Activated CD4-positive, alpha-beta T cell treated with anti-CD3 and anti-CD28 coated beads, Interleukin-10, Interleukin-2, amounts not matched to agents 100 ng/mL and 50 ng/mL, durations not matched to agents 16 hours and 8 hours (primary cell): ENCODE measurements at regions not wholly inside any gene's neighbourhood (a gene's known extent, or its start where the extent isn't known, plus 50 kb on each side); places are given as distances from the start of the nearest gene placed in this dataset.

Experiments
- DNase-seq: peaks from one replicate; pipeline ENCODE4 v3.0.0-alpha.2; 2020

GRCh38 chr21:20730441-20730840 is 267.8 kb upstream of the NCAM2 start:
- DNase-seq, result no peak

- no peak for DNase-seq
Measured at GRCh38 chr21:20735257-20735656, 263.0 kb upstream of the NCAM2 start.

- no peak for DNase-seq
Measured at GRCh38 chr21:20737227-20737913, 260.8 kb upstream of the NCAM2 start.

GRCh38 chr21:20739421-20739820 is 258.8 kb upstream of the NCAM2 start:
- DNase-seq, result no peak

- no peak for DNase-seq
Measured at GRCh38 chr21:20741445-20741844, 256.8 kb upstream of the NCAM2 start.

- no peak for DNase-seq
Measured at GRCh38 chr21:20760221-20760620, 238.0 kb upstream of the NCAM2 start.

GRCh38 chr21:20774737-20775136 is 223.5 kb upstream of the NCAM2 start:
- no peak for DNase-seq

- no peak for DNase-seq
Measured at GRCh38 chr21:20779321-20779720, 218.9 kb upstream of the NCAM2 start.

- DNase-seq, result no peak
Measured at GRCh38 chr21:20783611-20784010, 214.6 kb upstream of the NCAM2 start.

- DNase-seq, result no peak
Measured at GRCh38 chr21:20789729-20790500, 208.3 kb upstream of the NCAM2 start.

GRCh38 chr21:20800106-20800505 is 198.1 kb upstream of the NCAM2 start:
- no peak for DNase-seq

- no peak for DNase-seq
Measured at GRCh38 chr21:20802201-20802600, 196.0 kb upstream of the NCAM2 start.

GRCh38 chr21:20802631-20803260 is 195.5 kb upstream of the NCAM2 start:
- DNase-seq, result no peak

GRCh38 chr21:20811702-20812101 is 186.5 kb upstream of the NCAM2 start:
- no peak for DNase-seq

GRCh38 chr21:20814090-20814489 is 184.1 kb upstream of the NCAM2 start:
- DNase-seq, result no peak

GRCh38 chr21:20822666-20823065 is 175.5 kb upstream of the NCAM2 start:
- no peak for DNase-seq

- no peak for DNase-seq
Measured at GRCh38 chr21:20852866-20853265, 145.3 kb upstream of the NCAM2 start.

GRCh38 chr21:20856926-20857325 is 141.3 kb upstream of the NCAM2 start:
- DNase-seq, result no peak

- DNase-seq, result no peak
Measured at GRCh38 chr21:20874202-20874601, 124.0 kb upstream of the NCAM2 start.

GRCh38 chr21:20875742-20876141 is 122.5 kb upstream of the NCAM2 start:
- DNase-seq, result no peak

- DNase-seq, result no peak
Measured at GRCh38 chr21:20877976-20878375, 120.2 kb upstream of the NCAM2 start.

GRCh38 chr21:20882462-20883407 is 115.5 kb upstream of the NCAM2 start:
- DNase-seq, result peak; percentile 5

- DNase-seq, result no peak
Measured at GRCh38 chr21:20883408-20883800, 114.8 kb upstream of the NCAM2 start.
